ENCODE measurements at regions not wholly inside any gene's neighbourhood (a gene's known extent, or its start where the extent isn't known, plus 50 kb on each side); places are given as distances from the start of the nearest gene placed in this dataset.

- H3K27me3 Mint-ChIP-seq = no peaks in the 10 kb centered on the region
- H3K4me3 Mint-ChIP-seq = no peak overlapping the region
- no peaks in the 10 kb centered on the region for H3K4me1 Mint-ChIP-seq
- peaks cover 5% of the 10 kb centered on the region for H3K9me3 Mint-ChIP-seq (ENCODE audit: low read depth)
- CTCF ChIA-PET = no interaction called here
- H3K36me3 Mint-ChIP-seq = no peaks in the 10 kb centered on the region
- DNase-seq (no peak), ATAC-seq (no peak)
- H3K27ac Mint-ChIP-seq = no peak overlapping the region
Observed at GRCh38 chr4:29521281-29521680, 1198.9 kb upstream of the PCDH7 start.

- no peak overlapping the region for H3K27ac Mint-ChIP-seq
- H3K36me3 Mint-ChIP-seq = no peaks in the 10 kb centered on the region
- H3K4me3 Mint-ChIP-seq = no peak overlapping the region
- DNase-seq (no peak), ATAC-seq (no peak)
- CTCF ChIA-PET = no interaction called here
- H3K27me3 Mint-ChIP-seq = no peaks in the 10 kb centered on the region
- H3K4me1 Mint-ChIP-seq = no peaks in the 10 kb centered on the region
- peaks cover 2% of the 10 kb centered on the region for H3K9me3 Mint-ChIP-seq (ENCODE audit: low read depth)
Observed at GRCh38 chr4:29536745-29537144, 1183.4 kb upstream of the PCDH7 start.

- CTCF ChIA-PET = no interaction called here
- Mint-ChIP-seq H3K9me3 (ENCODE audit: low read depth) (no peaks in the 10 kb centered on the region), H3K27ac (no peak overlapping the region), H3K4me3 (no peak overlapping the region), H3K4me1 (no peaks in the 10 kb centered on the region), H3K27me3 (no peaks in the 10 kb centered on the region), H3K36me3 (no peaks in the 10 kb centered on the region)
- DNase-seq (no peak), ATAC-seq (no peak)
Observed at GRCh38 chr4:29538889-29539646, 1181.1 kb upstream of the PCDH7 start.

GRCh38 chr4:29540439-29541102 lies 1179.6 kb upstream of the PCDH7 start:
- H3K4me1 Mint-ChIP-seq = no peaks in the 10 kb centered on the region
- DNase-seq = no peak
- CTCF ChIA-PET = no interaction called here
- no peaks in the 10 kb centered on the region for H3K9me3 Mint-ChIP-seq (ENCODE audit: low read depth)
- no peak overlapping the region for H3K4me3 Mint-ChIP-seq
- no peak overlapping the region for H3K27ac Mint-ChIP-seq
- H3K27me3 Mint-ChIP-seq = no peaks in the 10 kb centered on the region
- no peaks in the 10 kb centered on the region for H3K36me3 Mint-ChIP-seq
- ATAC-seq = no peak

GRCh38 chr4:29541757-29542156 lies 1178.4 kb upstream of the PCDH7 start:
- Mint-ChIP-seq H3K36me3 (no peaks in the 10 kb centered on the region), H3K4me3 (no peak overlapping the region), H3K4me1 (no peaks in the 10 kb centered on the region), H3K27me3 (no peaks in the 10 kb centered on the region), H3K27ac (no peak overlapping the region), H3K9me3 (ENCODE audit: low read depth) (no peaks in the 10 kb centered on the region)
- no peak for DNase-seq
- ATAC-seq = no peak
- CTCF ChIA-PET = no interaction called here

- H3K4me1 Mint-ChIP-seq = no peaks in the 10 kb centered on the region
- peaks cover 6% of the 10 kb centered on the region for H3K9me3 Mint-ChIP-seq (ENCODE audit: low read depth)
- CTCF ChIA-PET = no interaction called here
- no peaks in the 10 kb centered on the region for H3K36me3 Mint-ChIP-seq
- H3K4me3 Mint-ChIP-seq = no peak overlapping the region
- DNase-seq (no peak), ATAC-seq (no peak)
- no peaks in the 10 kb centered on the region for H3K27me3 Mint-ChIP-seq
- no peak overlapping the region for H3K27ac Mint-ChIP-seq
Observed at GRCh38 chr4:29549342-29549741, 1170.8 kb upstream of the PCDH7 start.

- Mint-ChIP-seq H3K9me3 (ENCODE audit: low read depth) (peaks cover 6% of the 10 kb centered on the region), H3K4me1 (no peaks in the 10 kb centered on the region), H3K4me3 (no peak overlapping the region), H3K27ac (no peak overlapping the region), H3K27me3 (no peaks in the 10 kb centered on the region), H3K36me3 (no peaks in the 10 kb centered on the region)
- ATAC-seq (no peak), DNase-seq (no peak)
- CTCF ChIA-PET = no interaction called here
Observed at GRCh38 chr4:29551821-29552220, 1168.3 kb upstream of the PCDH7 start.

- no peak for DNase-seq
- Mint-ChIP-seq H3K9me3 (ENCODE audit: low read depth) (peaks cover 4% of the 10 kb centered on the region), H3K4me3 (no peak overlapping the region), H3K27ac (no peak overlapping the region), H3K27me3 (no peaks in the 10 kb centered on the region), H3K4me1 (no peaks in the 10 kb centered on the region), H3K36me3 (no peaks in the 10 kb centered on the region)
- CTCF ChIA-PET = no interaction called here
- no peak for ATAC-seq
Observed at GRCh38 chr4:29553846-29554245, 1166.3 kb upstream of the PCDH7 start.

GRCh38 chr4:29558789-29559188 lies 1161.4 kb upstream of the PCDH7 start:
- Mint-ChIP-seq H3K27me3 (no peaks in the 10 kb centered on the region), H3K27ac (no peak overlapping the region), H3K4me1 (no peaks in the 10 kb centered on the region), H3K36me3 (no peaks in the 10 kb centered on the region), H3K9me3 (ENCODE audit: low read depth) (peaks cover 4% of the 10 kb centered on the region), H3K4me3 (no peak overlapping the region)
- no peak for ATAC-seq
- CTCF ChIA-PET = no interaction called here
- no peak for DNase-seq

GRCh38 chr4:29559286-29559685 lies 1160.9 kb upstream of the PCDH7 start:
- no peaks in the 10 kb centered on the region for H3K36me3 Mint-ChIP-seq
- CTCF ChIA-PET = no interaction called here

GRCh38 chr4:29560452-29560851 lies 1159.7 kb upstream of the PCDH7 start:
- H3K4me3 Mint-ChIP-seq = no peak overlapping the region
- CTCF ChIA-PET = no interaction called here
- peaks cover 3% of the 10 kb centered on the region for H3K4me1 Mint-ChIP-seq
- H3K27ac Mint-ChIP-seq = no peak overlapping the region
- no peak for ATAC-seq
- no peaks in the 10 kb centered on the region for H3K36me3 Mint-ChIP-seq
- no peaks in the 10 kb centered on the region for H3K27me3 Mint-ChIP-seq
- no peak for DNase-seq
- H3K9me3 Mint-ChIP-seq (ENCODE audit: low read depth) = peaks cover 3% of the 10 kb centered on the region

More at GRCh38 chr4:29559286-29559685, 1160.9 kb upstream of the PCDH7 start:
- Mint-ChIP-seq H3K9me3 (ENCODE audit: low read depth) (peaks cover 3% of the 10 kb centered on the region), H3K27ac (no peak overlapping the region), H3K27me3 (no peaks in the 10 kb centered on the region), H3K4me3 (no peak overlapping the region), H3K4me1 (no peaks in the 10 kb centered on the region)
- DNase-seq = no peak
- ATAC-seq = no peak

GRCh38 chr4:29565256-29565655 lies 1154.9 kb upstream of the PCDH7 start:
- peaks cover 3% of the 10 kb centered on the region for H3K4me1 Mint-ChIP-seq
- no peaks in the 10 kb centered on the region for H3K27me3 Mint-ChIP-seq
- no peak for ATAC-seq
- no peak overlapping the region for H3K4me3 Mint-ChIP-seq
- CTCF ChIA-PET = no interaction called here
- no peak for DNase-seq
- H3K9me3 Mint-ChIP-seq (ENCODE audit: low read depth) = peaks cover 3% of the 10 kb centered on the region
- no peaks in the 10 kb centered on the region for H3K36me3 Mint-ChIP-seq
- H3K27ac Mint-ChIP-seq = no peak overlapping the region

GRCh38 chr4:29566371-29566770 lies 1153.8 kb upstream of the PCDH7 start:
- no peaks in the 10 kb centered on the region for H3K9me3 Mint-ChIP-seq (ENCODE audit: low read depth)
- no peak for ATAC-seq

GRCh38 chr4:29571322-29571721 lies 1148.8 kb upstream of the PCDH7 start:
- H3K27ac Mint-ChIP-seq = no peak overlapping the region
- no peaks in the 10 kb centered on the region for H3K27me3 Mint-ChIP-seq
- H3K4me1 Mint-ChIP-seq = no peaks in the 10 kb centered on the region
- no peak overlapping the region for H3K4me3 Mint-ChIP-seq
- peaks cover 8% of the 10 kb centered on the region for H3K9me3 Mint-ChIP-seq (ENCODE audit: low read depth)
- no peaks in the 10 kb centered on the region for H3K36me3 Mint-ChIP-seq
- ATAC-seq (no peak), DNase-seq (no peak)
- CTCF ChIA-PET = no interaction called here

More at GRCh38 chr4:29566371-29566770, 1153.8 kb upstream of the PCDH7 start:
- no peak overlapping the region for H3K4me3 Mint-ChIP-seq
- H3K27ac Mint-ChIP-seq = no peak overlapping the region
- H3K36me3 Mint-ChIP-seq = no peaks in the 10 kb centered on the region
- CTCF ChIA-PET = no interaction called here
- no peaks in the 10 kb centered on the region for H3K27me3 Mint-ChIP-seq
- no peak for DNase-seq
- H3K4me1 Mint-ChIP-seq = peaks cover 3% of the 10 kb centered on the region
